ENCODE measurements at regions not wholly inside any gene's neighbourhood (a gene's known extent, or its start where the extent isn't known, plus 50 kb on each side); places are given as distances from the start of the nearest gene placed in this dataset.

DNA sequence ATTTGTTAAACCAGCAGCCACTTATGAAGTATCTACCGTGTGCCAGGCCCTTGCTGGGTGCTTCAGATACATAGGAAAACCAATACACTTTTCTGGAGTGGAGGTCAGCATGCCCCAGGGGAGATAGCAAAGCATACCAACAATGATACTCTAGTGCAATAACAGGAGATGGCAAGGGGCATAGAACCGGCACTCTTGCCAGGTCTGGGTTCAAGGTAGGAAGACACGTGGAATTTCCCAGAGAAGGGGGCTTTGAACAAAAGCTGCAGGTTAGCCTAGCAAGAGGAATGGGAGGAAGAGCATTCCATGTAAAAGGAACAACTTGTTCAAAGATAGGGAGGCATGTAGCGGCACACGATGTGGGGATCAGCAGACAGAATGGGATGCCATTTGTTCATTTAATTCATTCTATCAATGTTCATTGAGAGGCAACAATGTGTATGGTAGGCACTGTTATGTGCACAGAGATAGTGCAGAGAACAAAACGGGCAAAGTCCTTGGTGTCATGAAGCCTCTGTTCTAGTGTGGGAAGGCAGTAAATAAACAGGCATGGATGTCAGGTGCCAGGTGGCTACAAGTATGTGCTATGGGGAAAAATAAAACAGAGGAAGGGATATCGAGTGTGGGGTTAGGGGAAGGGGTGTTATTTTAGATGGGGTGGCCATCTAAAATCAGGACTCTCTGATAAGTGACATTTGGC is 162.6 kb upstream of the E2F8 start:
- TF ChIP-seq, protein P1, sequence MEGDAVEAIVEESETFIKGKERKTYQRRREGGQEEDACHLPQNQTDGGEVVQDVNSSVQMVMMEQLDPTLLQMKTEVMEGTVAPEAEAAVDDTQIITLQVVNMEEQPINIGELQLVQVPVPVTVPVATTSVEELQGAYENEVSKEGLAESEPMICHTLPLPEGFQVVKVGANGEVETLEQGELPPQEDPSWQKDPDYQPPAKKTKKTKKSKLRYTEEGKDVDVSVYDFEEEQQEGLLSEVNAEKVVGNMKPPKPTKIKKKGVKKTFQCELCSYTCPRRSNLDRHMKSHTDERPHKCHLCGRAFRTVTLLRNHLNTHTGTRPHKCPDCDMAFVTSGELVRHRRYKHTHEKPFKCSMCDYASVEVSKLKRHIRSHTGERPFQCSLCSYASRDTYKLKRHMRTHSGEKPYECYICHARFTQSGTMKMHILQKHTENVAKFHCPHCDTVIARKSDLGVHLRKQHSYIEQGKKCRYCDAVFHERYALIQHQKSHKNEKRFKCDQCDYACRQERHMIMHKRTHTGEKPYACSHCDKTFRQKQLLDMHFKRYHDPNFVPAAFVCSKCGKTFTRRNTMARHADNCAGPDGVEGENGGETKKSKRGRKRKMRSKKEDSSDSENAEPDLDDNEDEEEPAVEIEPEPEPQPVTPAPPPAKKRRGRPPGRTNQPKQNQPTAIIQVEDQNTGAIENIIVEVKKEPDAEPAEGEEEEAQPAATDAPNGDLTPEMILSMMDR (IDR thresholded peaks at IDR 0.05) = no peak
- TF ChIP-seq EP300 (IDR thresholded peaks at IDR 0.05) = no peak
